ENCODE measurements at regions not wholly inside any gene's neighbourhood (a gene's known extent, or its start where the extent isn't known, plus 50 kb on each side); places are given as distances from the start of the nearest gene placed in this dataset.

DNA sequence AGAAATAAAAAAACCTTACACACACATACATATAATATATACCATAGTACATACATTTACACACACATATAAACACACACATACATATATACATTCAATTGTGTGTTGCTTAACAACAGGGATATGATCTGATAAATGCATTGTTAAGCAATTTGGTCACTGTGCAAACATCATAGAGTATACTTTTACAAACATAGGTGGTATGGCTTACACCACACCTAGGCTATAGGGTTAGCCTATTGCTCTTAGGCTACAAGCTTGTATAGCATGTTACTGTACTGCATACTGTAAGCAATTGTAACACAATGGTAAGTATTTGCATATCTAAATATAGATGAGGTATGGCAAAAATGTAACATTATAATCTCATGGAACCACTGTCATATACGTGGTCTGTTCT is 156.8 kb upstream of the ERBB4 start:
- Histone ChIP-seq H3K27ac (no peak overlapping the region), H3K9me3 (no peaks in the 10 kb centered on the region), H3K27me3 (no peaks in the 10 kb centered on the region), H3K4me1 (no peaks in the 10 kb centered on the region), H3K36me3 (no peaks in the 10 kb centered on the region), H3K4me3 (no peak overlapping the region)
- DNase-seq = no peak
- TF ChIP-seq POLR2A (IDR thresholded peaks at IDR 0.05) = no peak
- TF ChIP-seq, protein P1, sequence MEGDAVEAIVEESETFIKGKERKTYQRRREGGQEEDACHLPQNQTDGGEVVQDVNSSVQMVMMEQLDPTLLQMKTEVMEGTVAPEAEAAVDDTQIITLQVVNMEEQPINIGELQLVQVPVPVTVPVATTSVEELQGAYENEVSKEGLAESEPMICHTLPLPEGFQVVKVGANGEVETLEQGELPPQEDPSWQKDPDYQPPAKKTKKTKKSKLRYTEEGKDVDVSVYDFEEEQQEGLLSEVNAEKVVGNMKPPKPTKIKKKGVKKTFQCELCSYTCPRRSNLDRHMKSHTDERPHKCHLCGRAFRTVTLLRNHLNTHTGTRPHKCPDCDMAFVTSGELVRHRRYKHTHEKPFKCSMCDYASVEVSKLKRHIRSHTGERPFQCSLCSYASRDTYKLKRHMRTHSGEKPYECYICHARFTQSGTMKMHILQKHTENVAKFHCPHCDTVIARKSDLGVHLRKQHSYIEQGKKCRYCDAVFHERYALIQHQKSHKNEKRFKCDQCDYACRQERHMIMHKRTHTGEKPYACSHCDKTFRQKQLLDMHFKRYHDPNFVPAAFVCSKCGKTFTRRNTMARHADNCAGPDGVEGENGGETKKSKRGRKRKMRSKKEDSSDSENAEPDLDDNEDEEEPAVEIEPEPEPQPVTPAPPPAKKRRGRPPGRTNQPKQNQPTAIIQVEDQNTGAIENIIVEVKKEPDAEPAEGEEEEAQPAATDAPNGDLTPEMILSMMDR (IDR thresholded peaks at IDR 0.05) = no peak

DNA sequence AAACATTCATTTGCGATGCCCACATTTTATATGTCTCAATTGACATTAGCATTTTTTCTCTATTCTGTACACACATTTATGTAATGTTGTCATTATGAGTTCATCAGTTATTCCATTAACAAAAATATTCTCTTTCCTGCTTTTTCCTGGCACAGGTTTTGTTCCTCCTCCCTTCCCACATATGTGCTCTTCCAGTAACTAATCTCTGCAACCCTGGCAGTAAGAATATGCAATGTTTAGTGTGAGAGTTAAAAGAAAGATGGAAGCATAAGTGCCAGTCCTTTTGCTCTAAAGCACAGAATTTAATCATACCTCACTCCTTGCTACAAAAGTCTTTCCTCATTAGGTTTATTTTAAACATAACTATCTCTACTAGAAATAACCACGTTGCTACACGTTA is 155.8 kb upstream of the ERBB4 start:
- Histone ChIP-seq H3K4me3 (no peak overlapping the region), H3K36me3 (no peaks in the 10 kb centered on the region), H3K9me3 (no peaks in the 10 kb centered on the region), H3K27ac (no peak overlapping the region), H3K27me3 (no peaks in the 10 kb centered on the region), H3K4me1 (no peaks in the 10 kb centered on the region)
- TF ChIP-seq, protein P1 (IDR thresholded peaks at IDR 0.05) = no peak
- no peak for TF ChIP-seq POLR2A (IDR thresholded peaks at IDR 0.05)
- DNase-seq = no peak

DNA sequence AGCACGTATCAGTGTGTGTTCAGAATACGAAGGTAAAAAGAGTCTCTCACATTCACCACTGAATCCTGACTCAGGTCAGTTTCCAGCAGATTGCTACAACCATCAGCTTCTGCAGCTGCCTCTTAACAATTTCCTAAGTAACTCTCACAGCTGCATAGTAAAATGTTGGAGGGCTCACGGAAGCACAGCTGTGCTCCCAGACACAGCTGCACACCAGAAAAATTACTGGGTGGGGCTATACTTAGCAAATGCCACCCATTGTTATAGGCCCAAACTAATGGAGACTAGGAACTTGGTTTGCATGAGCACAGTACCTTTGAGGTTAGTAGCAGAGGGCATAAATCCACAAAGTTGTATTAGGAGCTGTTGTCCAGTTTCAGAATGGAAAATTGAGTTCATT is 153.9 kb upstream of the ERBB4 start:
- Histone ChIP-seq H3K27ac (no peak overlapping the region), H3K9me3 (no peaks in the 10 kb centered on the region), H3K4me1 (no peaks in the 10 kb centered on the region), H3K4me3 (no peak overlapping the region), H3K27me3 (no peaks in the 10 kb centered on the region), H3K36me3 (no peaks in the 10 kb centered on the region)
- DNase-seq = no peak
- TF ChIP-seq, protein P1 (IDR thresholded peaks at IDR 0.05) = no peak
- no peak for TF ChIP-seq POLR2A (IDR thresholded peaks at IDR 0.05)

DNA sequence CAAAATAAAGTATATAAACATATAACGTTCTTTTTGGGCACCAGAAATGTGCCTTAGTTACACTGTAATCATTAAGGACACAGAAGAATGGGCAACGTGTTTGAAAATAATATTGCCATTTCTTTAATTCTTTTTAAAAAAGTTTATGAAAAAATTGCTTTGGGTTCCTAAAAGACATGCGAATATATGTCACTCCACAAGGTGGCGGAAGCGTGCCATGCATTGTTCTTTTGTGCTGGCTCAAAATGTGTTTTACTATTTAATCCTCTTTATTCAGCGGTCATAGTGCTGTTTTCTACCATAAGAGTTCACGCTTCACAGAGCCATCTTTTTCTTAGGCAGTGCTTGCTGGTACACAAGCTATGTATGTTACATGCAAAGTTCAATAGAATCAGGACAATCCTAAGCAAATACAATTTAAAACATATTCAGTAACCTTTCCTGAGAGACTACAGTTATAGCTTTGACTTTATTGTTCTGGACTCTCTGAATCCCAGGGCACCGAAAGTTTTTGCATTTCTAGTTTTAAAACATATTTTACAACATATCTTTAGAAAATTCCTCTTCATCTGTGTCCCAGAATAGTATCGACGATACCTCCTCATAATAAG is 147.8 kb upstream of the ERBB4 start:
- Histone ChIP-seq H3K36me3 (no peaks in the 10 kb centered on the region), H3K27me3 (no peaks in the 10 kb centered on the region), H3K4me3 (no peak overlapping the region), H3K4me1 (no peaks in the 10 kb centered on the region), H3K9me3 (no peaks in the 10 kb centered on the region), H3K27ac (no peak overlapping the region)
- DNase-seq = peak in 2 of 3 donors; percentile 34 to 69
- no peak for TF ChIP-seq POLR2A (IDR thresholded peaks at IDR 0.05)
- TF ChIP-seq, protein P1 (IDR thresholded peaks at IDR 0.05) = peak; percentile 25 to 76 (median 65)

DNA sequence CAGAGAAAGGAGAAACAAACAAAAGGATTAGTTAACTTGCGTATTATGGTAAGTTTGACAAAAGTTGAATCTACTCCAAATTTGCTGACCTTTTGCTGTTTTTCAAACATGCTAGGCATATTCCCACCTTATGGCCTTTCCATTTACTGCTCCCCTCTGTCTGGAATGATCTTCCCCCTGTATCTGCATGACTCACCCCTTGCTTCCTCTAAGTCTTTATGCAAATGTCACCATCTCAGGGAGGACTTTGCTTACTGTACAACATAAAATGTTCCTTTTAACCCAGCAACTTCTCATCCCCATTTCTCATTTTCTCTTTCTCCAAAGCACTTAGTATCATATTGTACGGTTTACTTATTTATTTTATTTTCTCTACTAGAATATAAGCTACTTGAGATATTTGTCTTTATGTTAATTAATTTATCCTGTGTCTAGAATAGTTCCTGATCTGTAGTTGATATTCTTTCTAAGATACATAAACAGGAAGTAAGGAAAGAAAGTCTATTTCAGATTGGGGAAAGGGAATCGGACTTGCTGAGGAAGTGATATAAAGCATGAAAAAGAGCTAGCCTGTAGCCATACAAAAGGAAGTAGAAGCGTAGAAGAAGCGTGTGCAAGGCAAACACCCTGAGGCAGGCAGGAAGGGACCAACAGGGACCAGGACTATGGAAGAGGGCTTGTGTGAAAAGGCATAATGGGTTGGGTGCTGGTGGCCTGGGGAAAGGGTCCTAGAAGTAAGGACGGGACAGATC is 144.9 kb upstream of the ERBB4 start:
- TF ChIP-seq POLR2A (IDR thresholded peaks at IDR 0.05) = no peak
- TF ChIP-seq, protein P1 (IDR thresholded peaks at IDR 0.05) = no peak

More for the DNA sequence above, 144.9 kb upstream of the ERBB4 start:
- Histone ChIP-seq H3K4me1 (no peaks in the 10 kb centered on the region), H3K9me3 (no peaks in the 10 kb centered on the region), H3K27me3 (no peaks in the 10 kb centered on the region), H3K4me3 (no peak overlapping the region), H3K27ac (no peak overlapping the region), H3K36me3 (no peaks in the 10 kb centered on the region)
- DNase-seq = no peak

Measured in Peyer's patch (tissue), 4 donors.